ENCODE measurements at regions not wholly inside any gene's neighbourhood (a gene's known extent, or its start where the extent isn't known, plus 50 kb on each side); places are given as distances from the start of the nearest gene placed in this dataset.

DNA sequence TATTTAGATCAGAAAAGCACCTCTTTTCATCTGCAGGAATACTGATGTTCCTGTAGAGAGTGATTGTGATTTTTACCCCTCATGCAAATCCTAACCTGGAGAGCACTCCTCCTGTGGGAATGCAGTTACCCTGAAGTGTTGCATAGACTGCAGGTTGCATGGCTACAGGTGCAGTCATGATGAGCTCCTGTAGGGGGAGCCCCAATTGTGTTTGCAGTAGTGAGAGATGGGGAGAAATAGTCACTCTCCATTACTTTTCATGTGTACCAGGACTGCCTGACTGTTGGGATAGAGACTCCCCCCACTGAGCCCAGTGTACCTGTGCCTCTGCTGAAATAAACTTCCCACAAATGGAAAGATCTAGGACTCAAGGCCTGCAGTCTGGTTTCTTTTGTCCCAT, 1086.5 kb downstream of the SLC6A15 start:
- Histone ChIP-seq H3K36me3 (ENCODE audit: control insufficient read depth in 2 of 2, insufficient read depth in 1 of 2, low read length in 2 of 2) (no peaks in the 10 kb centered on the region), H3K9me3 (ENCODE audit: control insufficient read depth, insufficient read depth, low read depth, low read length) (no peaks in the 10 kb centered on the region), H3K27ac (ENCODE audit: extremely low read depth, low read depth, low read length) (no peak overlapping the region), H3K4me1 (ENCODE audit: control insufficient read depth, insufficient read depth, low read length) (no peaks in the 10 kb centered on the region), H3K4me3 (ENCODE audit: low read depth, low read length) (no peak overlapping the region)
- ChIA-PET POLR2A (no interaction called here), CTCF (interaction anchor here (0.6 to 2.0 kb wide), 16 partner anchors 9 to 1374 kb away, joined by 3 to 7 read pairs (median 3); no protein-coding TSS in a partner anchor)
- peak; percentile 23; the same call in 1 of the 2 replicates for TF ChIP-seq ZNF654 (tag by site-specific recombination; IDR thresholded peaks at IDR 0.05; ENCODE audit: low read depth)
- no peak for TF ChIP-seq ZNF121 (tag by site-specific recombination; IDR thresholded peaks at IDR 0.05)
- no peak for TF ChIP-seq KLF7 (tag by site-specific recombination; IDR thresholded peaks at IDR 0.05; ENCODE audit: borderline replicate concordance)

DNA sequence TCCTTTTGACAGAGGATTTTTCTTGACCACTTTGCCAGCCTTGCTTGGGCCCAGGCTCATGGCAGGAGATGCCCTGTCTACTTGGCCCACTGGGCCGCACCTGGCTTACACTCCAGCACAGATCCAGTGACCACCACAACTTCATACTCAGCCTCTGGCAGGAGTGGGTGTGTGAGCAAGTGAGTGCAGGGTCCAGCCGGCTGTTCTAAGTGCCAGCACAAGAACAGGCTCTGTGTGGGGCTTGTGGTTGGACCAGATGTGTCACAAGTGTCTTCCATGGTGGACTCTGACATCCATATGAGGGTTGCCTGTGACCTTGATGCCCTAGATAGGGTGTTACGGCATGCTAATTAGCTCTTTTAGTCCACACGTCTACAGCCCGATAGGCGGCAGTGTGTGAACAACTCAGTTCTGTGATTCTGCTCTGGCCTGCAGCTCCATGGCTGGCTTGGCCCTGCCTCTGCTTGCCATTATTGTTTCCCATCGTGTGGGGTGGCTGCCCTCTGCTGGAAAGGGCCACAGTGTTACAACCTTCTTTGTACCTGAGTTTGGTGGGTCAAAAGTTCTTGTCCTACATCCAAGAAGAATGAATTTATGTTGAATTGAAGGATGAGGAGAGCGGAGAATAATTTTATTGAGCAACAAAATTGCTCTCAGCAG, 1089.1 kb downstream of the SLC6A15 start:
- no peak for TF ChIP-seq ZNF391 (tag by site-specific recombination; IDR thresholded peaks at IDR 0.05; ENCODE audit: borderline replicate concordance, low read depth)
- TF ChIP-seq ZNF660 (tag by site-specific recombination; IDR thresholded peaks at IDR 0.05), result 0 out of 2 replicates have a peak, but pooled peaks have one; percentile 28
- peak; percentile 64 for TF ChIP-seq ZNF654 (tag by site-specific recombination; IDR thresholded peaks at IDR 0.05; ENCODE audit: low read depth)
- no peaks in the 10 kb centered on the region for H3K4me1 ChIP-seq (ENCODE audit: control insufficient read depth, insufficient read depth, low read length)
- H3K36me3 ChIP-seq (ENCODE audit: control insufficient read depth in 2 of 2, insufficient read depth in 1 of 2, low read length in 2 of 2), result no peaks in the 10 kb centered on the region
- ChIA-PET CTCF (interaction anchor here (0.5 to 3.7 kb wide), 12 partner anchors 11 to 1404 kb away, joined by 3 to 24 read pairs (median 4); partner anchors contain the start of gene TMTC2), POLR2A (no interaction called here)
- no peak overlapping the region for H3K4me3 ChIP-seq (ENCODE audit: low read depth, low read length)
- no peaks in the 10 kb centered on the region for H3K9me3 ChIP-seq (ENCODE audit: control insufficient read depth, insufficient read depth, low read depth, low read length)
- no peak overlapping the region for H3K27ac ChIP-seq (ENCODE audit: extremely low read depth, low read depth, low read length)

DNA sequence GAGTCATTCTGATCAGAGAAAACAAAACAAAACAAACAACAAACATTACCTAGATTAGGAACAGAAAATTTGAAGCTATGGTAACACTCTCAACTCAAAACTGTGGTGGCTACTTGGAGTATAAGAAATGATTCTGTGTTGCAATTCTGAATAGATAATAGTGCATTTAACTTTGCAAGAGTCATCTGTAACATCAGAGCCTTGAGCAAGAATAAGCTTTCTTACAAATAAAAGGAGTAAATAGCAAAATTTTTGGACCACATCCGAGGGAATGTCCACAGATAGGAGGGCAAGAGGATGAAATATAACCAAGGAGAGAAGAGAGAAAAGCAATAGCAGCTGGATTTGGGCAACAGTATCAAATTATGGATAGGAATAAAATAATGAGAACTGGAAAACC, 1090.6 kb downstream of the SLC6A15 start:
- H3K27ac ChIP-seq (ENCODE audit: extremely low read depth, low read depth, low read length), result no peak overlapping the region
- no peaks in the 10 kb centered on the region for H3K36me3 ChIP-seq (ENCODE audit: control insufficient read depth in 2 of 2, insufficient read depth in 1 of 2, low read length in 2 of 2)
- H3K4me3 ChIP-seq (ENCODE audit: low read depth, low read length), result no peak overlapping the region
- TF ChIP-seq IKZF3 (tag by site-specific recombination; IDR thresholded peaks at IDR 0.05), result no peak
- TF ChIP-seq KLF1 (tag by site-specific recombination; IDR thresholded peaks at IDR 0.05), result no peak
- no peak for TF ChIP-seq GFI1B (tag by site-specific recombination; IDR thresholded peaks at IDR 0.05)
- no peak for TF ChIP-seq ZNF223 (tag by site-specific recombination; IDR thresholded peaks at IDR 0.05)
- TF ChIP-seq ZNF211 (tag by site-specific recombination; IDR thresholded peaks at IDR 0.05; ENCODE audit: low read depth), result no peak
- no peak for TF ChIP-seq ZNF221 (tag by site-specific recombination; IDR thresholded peaks at IDR 0.05; ENCODE audit: borderline replicate concordance)
- no peak for TF ChIP-seq ZNF37A (tag by site-specific recombination; IDR thresholded peaks at IDR 0.05)
- POLR2A ChIA-PET, result no interaction called here
- H3K9me3 ChIP-seq (ENCODE audit: control insufficient read depth, insufficient read depth, low read depth, low read length), result no peaks in the 10 kb centered on the region
- H3K4me1 ChIP-seq (ENCODE audit: control insufficient read depth, insufficient read depth, low read length), result no peaks in the 10 kb centered on the region
- CTCF ChIA-PET, result interaction anchor here (0.6 to 2.4 kb wide), 4 partner anchors 10 to 1370 kb away, joined by 3 to 12 read pairs (median 3); no protein-coding TSS in a partner anchor

DNA sequence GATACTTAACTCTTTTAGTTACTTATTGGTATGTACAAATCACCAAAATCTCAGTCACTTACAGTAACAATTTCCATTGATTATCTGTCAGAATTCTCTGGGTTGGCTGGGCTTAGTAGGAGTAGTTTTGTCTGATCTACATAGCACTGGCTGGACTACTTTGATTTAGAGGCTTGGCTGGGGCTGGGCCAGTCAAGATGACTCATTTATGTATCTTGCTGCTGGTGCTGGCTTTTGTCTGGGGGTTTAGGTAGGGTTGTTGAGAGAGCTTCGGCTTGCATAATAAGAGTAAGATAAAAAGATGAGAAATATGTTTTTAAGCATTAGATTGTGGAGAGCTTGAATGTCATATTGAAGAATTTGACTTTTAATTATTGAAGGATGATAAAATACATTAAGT, 1093.7 kb downstream of the SLC6A15 start:
- POLR2A ChIA-PET, result no interaction called here
- H3K4me3 ChIP-seq (ENCODE audit: low read depth, low read length), result no peak overlapping the region
- H3K9me3 ChIP-seq (ENCODE audit: control insufficient read depth, insufficient read depth, low read depth, low read length), result no peaks in the 10 kb centered on the region
- CTCF ChIA-PET, result no interaction called here
- TF ChIP-seq ZNF544 (tag by site-specific recombination; IDR thresholded peaks at IDR 0.05) (no peak), ZNF311 (tag by site-specific recombination; IDR thresholded peaks at IDR 0.05; ENCODE audit: borderline replicate concordance) (no peak), ZSCAN16 (tag by site-specific recombination; IDR thresholded peaks at IDR 0.05) (no peak), SETDB1 (IDR thresholded peaks at IDR 0.05; ENCODE audit: insufficient read length, low read length) (no peak), ZNF555 (tag by site-specific recombination; conservative IDR thresholded peaks at IDR 0.05) (no peak), ZNF843 (tag by site-specific recombination; IDR thresholded peaks at IDR 0.05) (no peak), SCRT1 (tag by site-specific recombination; IDR thresholded peaks at IDR 0.05; ENCODE audit: borderline replicate concordance) (no peak), ZNF140 (tag by site-specific recombination; IDR thresholded peaks at IDR 0.05) (no peak), ZNF610 (tag by site-specific recombination; IDR thresholded peaks at IDR 0.05; ENCODE audit: borderline replicate concordance) (no peak), ZNF341 (tag by site-specific recombination; IDR thresholded peaks at IDR 0.05; ENCODE audit: low read depth) (no peak), KLF17 (tag by site-specific recombination; IDR thresholded peaks at IDR 0.05) (no peak)
- TF ChIP-seq, protein P1, sequence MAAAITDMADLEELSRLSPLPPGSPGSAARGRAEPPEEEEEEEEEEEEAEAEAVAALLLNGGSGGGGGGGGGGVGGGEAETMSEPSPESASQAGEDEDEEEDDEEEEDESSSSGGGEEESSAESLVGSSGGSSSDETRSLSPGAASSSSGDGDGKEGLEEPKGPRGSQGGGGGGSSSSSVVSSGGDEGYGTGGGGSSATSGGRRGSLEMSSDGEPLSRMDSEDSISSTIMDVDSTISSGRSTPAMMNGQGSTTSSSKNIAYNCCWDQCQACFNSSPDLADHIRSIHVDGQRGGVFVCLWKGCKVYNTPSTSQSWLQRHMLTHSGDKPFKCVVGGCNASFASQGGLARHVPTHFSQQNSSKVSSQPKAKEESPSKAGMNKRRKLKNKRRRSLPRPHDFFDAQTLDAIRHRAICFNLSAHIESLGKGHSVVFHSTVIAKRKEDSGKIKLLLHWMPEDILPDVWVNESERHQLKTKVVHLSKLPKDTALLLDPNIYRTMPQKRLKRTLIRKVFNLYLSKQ (tag by site-specific recombination; IDR thresholded peaks at IDR 0.05; ENCODE audit: borderline replicate concordance), result no peak
- H3K36me3 ChIP-seq (ENCODE audit: control insufficient read depth in 2 of 2, insufficient read depth in 1 of 2, low read length in 2 of 2), result no peaks in the 10 kb centered on the region
- no peaks in the 10 kb centered on the region for H3K4me1 ChIP-seq (ENCODE audit: control insufficient read depth, insufficient read depth, low read length)
- H3K27ac ChIP-seq (ENCODE audit: extremely low read depth, low read depth, low read length), result no peak overlapping the region
